ENCODE measurements at regions not wholly inside any gene's neighbourhood (a gene's known extent, or its start where the extent isn't known, plus 50 kb on each side); places are given as distances from the start of the nearest gene placed in this dataset.

DNA sequence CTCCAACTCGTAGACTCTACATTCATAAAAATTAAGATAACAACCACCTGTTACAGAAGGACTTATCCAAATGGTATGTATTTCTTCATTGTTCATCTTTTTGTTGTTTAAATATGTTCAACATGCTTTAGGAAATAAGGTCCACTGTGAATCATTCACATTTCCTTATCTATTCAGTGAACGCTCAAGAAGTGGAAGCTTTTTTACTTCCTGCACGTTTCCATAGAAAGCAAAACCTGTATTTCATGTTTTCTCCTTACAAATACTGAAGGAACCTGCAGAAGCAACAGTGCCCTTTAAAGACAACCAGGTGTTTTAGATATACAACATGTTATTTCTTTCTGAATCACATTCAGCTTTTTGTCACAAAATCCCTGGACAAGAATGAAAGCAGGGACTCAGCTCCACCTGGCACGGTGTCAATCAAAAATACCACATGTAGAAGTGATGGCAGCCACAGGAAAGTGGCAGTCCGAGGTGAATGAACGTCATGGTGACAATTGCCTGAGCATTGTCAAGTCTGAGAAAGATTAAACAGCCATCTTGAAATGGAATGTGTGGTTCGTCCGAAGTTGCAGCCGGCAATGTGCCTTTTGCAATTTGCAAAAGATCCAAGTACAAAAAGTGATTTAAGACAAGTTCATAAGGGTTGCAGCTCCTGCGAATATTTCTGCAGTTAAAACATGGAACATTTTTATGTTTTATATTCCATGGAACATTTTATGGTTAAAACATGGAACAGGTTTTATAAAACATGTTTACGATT lies 66.7 kb upstream of the RIPOR2 start:
- H3K27ac ChIP-seq: no peak overlapping the region
- DNase-seq: no peak
- H3K27me3 ChIP-seq (replicated peaks): no peaks in the 10 kb centered on the region
- no peaks in the 10 kb centered on the region for H3K36me3 ChIP-seq (replicated peaks)
- H3K4me3 ChIP-seq (ENCODE audit: low read depth, low read length): no peak overlapping the region
- in situ Hi-C loops (cut with HindIII; ENCODE audit: low pct_ligation_motif_present, low sequenced_read_pairs): no loop called here
- TF ChIP-seq CTCF (IDR thresholded peaks at IDR 0.05; ENCODE audit: low read depth, low read length, missing control alignments): no peak

- DNase-seq: no peak
- no peak for TF ChIP-seq CTCF (IDR thresholded peaks at IDR 0.05; ENCODE audit: low read depth, low read length, missing control alignments)
- in situ Hi-C loops (cut with HindIII; ENCODE audit: low pct_ligation_motif_present, low sequenced_read_pairs): no loop called here
- no peaks in the 10 kb centered on the region for H3K36me3 ChIP-seq (replicated peaks)
- H3K27me3 ChIP-seq (replicated peaks): no peaks in the 10 kb centered on the region
- no peak overlapping the region for H3K4me3 ChIP-seq (ENCODE audit: low read depth, low read length)
- H3K27ac ChIP-seq: no peak overlapping the region
Measured at GRCh38 chr6:25004357-25004756, 68.6 kb upstream of the RIPOR2 start.

DNA sequence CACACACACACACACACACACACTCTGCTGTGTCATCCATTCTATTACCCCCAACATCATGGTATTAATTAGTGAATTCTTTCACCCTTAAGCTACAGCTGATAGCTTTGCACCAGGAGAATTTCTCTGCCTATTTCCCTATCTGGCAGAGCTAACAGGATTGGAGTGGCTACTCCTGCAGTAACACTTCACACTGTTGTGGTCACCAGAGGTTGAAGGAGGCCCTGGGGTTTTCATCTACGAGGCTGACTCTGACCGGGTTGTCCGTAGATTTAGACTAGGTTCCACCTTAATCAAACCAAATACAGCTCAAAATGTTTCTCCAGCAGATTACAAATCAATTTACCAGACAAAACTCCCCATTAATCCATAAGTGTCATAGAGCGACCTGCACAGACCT lies 69.2 kb upstream of the RIPOR2 start:
- Histone ChIP-seq H3K36me3 (replicated peaks) (no peaks in the 10 kb centered on the region), H3K27me3 (replicated peaks) (no peaks in the 10 kb centered on the region), H3K4me3 (ENCODE audit: low read depth, low read length) (no peak overlapping the region), H3K27ac (no peak overlapping the region)
- DNase-seq: no peak
- no peak for TF ChIP-seq CTCF (IDR thresholded peaks at IDR 0.05; ENCODE audit: low read depth, low read length, missing control alignments)
- in situ Hi-C loops (cut with HindIII; ENCODE audit: low pct_ligation_motif_present, low sequenced_read_pairs): no loop called here

DNA sequence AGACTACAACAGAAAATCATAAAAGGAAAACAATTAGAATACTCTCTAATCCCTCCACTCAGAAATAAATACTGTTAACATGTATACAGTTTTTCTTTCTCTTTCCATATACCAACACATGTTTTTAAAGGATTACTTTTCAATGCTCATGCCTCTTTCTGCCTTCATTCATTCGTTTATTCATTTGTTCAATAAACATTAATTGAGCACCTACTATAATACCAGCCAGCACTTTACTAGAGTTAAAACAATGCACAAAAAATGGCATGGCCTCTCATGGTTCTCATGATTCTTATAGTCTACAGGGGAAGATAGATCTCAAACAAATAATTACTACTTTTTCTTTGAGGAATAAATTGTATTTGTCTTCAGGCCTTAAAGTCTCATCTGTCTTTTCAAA lies 70.3 kb upstream of the RIPOR2 start:
- Histone ChIP-seq H3K36me3 (replicated peaks) (no peaks in the 10 kb centered on the region), H3K27ac (peak overlapping the region; percentile 10), H3K27me3 (replicated peaks) (no peaks in the 10 kb centered on the region), H3K4me3 (ENCODE audit: low read depth, low read length) (no peak overlapping the region)
- no peak for TF ChIP-seq CTCF (IDR thresholded peaks at IDR 0.05; ENCODE audit: low read depth, low read length, missing control alignments)
- no peak for DNase-seq
- in situ Hi-C loops (cut with HindIII; ENCODE audit: low pct_ligation_motif_present, low sequenced_read_pairs): no loop called here

- Histone ChIP-seq H3K27me3 (replicated peaks) (no peaks in the 10 kb centered on the region), H3K4me3 (ENCODE audit: low read depth, low read length) (no peak overlapping the region), H3K27ac (peak overlapping the region; percentile 10), H3K36me3 (replicated peaks) (no peaks in the 10 kb centered on the region)
- peak; percentile 9 for DNase-seq
- no peak for TF ChIP-seq CTCF (IDR thresholded peaks at IDR 0.05; ENCODE audit: low read depth, low read length, missing control alignments)
- in situ Hi-C loops (cut with HindIII; ENCODE audit: low pct_ligation_motif_present, low sequenced_read_pairs): no loop called here
Measured at GRCh38 chr6:25006565-25007001, 70.8 kb upstream of the RIPOR2 start.

DNA sequence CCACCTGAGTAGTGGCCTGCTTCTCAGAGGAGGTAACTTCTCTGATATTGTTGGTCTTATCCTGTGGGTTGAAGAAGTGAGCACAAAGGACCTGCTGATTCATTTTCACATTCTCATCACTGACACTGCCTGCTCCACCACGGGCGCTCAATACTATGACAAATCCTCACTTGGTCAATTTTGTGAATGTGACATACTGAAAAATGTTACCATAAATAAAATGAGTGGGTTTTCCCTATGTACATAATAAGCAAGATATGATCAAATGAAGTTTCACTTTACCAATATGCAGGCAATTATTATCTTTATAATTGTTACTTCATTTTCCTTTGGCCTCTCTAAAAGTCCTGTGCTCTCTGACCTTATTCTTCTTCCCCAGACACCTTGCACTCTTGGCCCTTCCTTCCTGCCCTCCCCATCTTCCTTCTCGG lies 71.5 kb upstream of the RIPOR2 start:
- H3K36me3 ChIP-seq (replicated peaks): no peaks in the 10 kb centered on the region
- no peak for DNase-seq
- in situ Hi-C loops (cut with HindIII; ENCODE audit: low pct_ligation_motif_present, low sequenced_read_pairs): no loop called here
- no peaks in the 10 kb centered on the region for H3K27me3 ChIP-seq (replicated peaks)
- H3K4me3 ChIP-seq (ENCODE audit: low read depth, low read length): no peak overlapping the region
- H3K27ac ChIP-seq: no peak overlapping the region
- TF ChIP-seq CTCF (IDR thresholded peaks at IDR 0.05; ENCODE audit: low read depth, low read length, missing control alignments): no peak
